Naive B cell (primary cell): ENCODE measurements at regions not wholly inside any gene's neighbourhood (a gene's known extent, or its start where the extent isn't known, plus 50 kb on each side); places are given as distances from the start of the nearest gene placed in this dataset.

Experiments used
- ATAC-seq, 2 donors: fragments of 150-1000 bp; cut with Tn5 transposase; 2 replicates each; pipeline ENCODE4 v1.10.0; 2021; ENCODE audit warnings: low read depth in 2 of 2, mild to moderate bottlenecking in 2 of 2, moderate library complexity in 2 of 2
- DNase-seq: peaks from one replicate; pipeline ENCODE4 v3.0.0; 2022
- H3K27ac Mint-ChIP-seq, 6 donors: one replicate each; pipeline ENCODE4 v1.8.0; 2020 to 2022; ENCODE audit warnings: mild to moderate bottlenecking in 6 of 6, mixed read lengths in 6 of 6, moderate library complexity in 5 of 6, inconsistent platforms in 2 of 6
- H3K27me3 Mint-ChIP-seq, 3 donors: one replicate each; pipeline ENCODE4 v1.8.0; 2021 to 2022; ENCODE audit warnings: mixed read lengths in 3 of 3, mild to moderate bottlenecking in 1 of 3
- H3K36me3 Mint-ChIP-seq, 2 donors: one replicate each; pipeline ENCODE4 v1.8.0; 2020 to 2022; ENCODE audit warnings: mixed read lengths in 2 of 2, inconsistent platforms in 1 of 2, mild to moderate bottlenecking in 1 of 2
- H3K4me1 Mint-ChIP-seq, 3 donors: one replicate each; pipeline ENCODE4 v1.8.0; 2020 to 2022; ENCODE audit warnings: mixed read lengths in 3 of 3, inconsistent platforms in 1 of 3, mild to moderate bottlenecking in 1 of 3, moderate library complexity in 1 of 3
- H3K4me3 Mint-ChIP-seq, 8 donors: one replicate each; pipeline ENCODE4 v1.8.0; 2020 to 2022; ENCODE audit warnings: mild to moderate bottlenecking in 8 of 8, mixed read lengths in 8 of 8, moderate library complexity in 8 of 8, inconsistent platforms in 2 of 8
- H3K9me3 Mint-ChIP-seq, 7 donors: one replicate each; pipeline ENCODE4 v1.8.0; 2020 to 2022; ENCODE audit warnings: mixed read lengths in 7 of 7, mild to moderate bottlenecking in 5 of 7, inconsistent platforms in 2 of 7, moderate library complexity in 1 of 7

DNA sequence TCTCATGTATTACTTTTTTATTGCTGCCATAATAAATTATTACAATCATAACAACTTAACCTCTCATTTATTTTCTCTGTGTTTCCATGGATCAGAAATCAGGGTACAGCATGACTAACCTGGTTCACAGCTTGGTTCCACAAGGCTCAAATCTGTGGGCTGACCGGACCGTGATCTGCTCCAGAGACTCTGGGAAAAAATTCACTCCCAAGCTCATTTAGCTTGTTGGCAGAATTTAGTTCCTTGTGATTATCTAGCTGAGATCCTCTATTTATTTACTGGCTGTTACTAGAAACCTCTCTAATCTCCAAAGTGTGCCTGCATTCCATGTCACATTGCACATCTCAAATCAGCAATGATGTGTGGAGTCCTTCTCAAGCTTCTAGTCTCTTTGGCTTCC is 386.6 kb downstream of the DIPK2A start:
- Mint-ChIP-seq H3K4me3 (no peak overlapping the region), H3K9me3 (peaks cover 0 to 8% (median 1%) of the 10 kb centered on the region in 7 donors), H3K27ac (no peak overlapping the region)

DNA sequence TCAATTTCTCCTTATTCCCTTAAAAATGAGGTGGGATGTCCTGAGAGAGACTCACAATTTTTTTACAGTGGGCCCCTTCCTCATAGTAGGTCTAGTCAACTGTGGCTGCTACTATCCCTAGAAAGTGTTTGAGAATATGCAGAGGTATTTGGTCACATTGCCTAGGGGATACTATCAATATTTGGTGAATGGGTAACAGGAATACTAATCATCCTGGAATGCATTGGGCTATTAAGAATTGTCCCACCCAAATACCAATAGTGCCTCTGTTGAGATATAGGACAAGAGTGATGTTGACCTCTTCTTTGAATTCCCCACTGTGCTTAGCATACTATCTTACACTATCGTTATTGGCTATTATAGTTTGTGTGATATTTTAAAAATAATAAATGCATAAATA is 389.4 kb downstream of the DIPK2A start:
- Mint-ChIP-seq H3K4me1 (no peaks in the 10 kb centered on the region), H3K9me3 (peaks cover 2 to 12% (median 5%) of the 10 kb centered on the region in 7 donors), H3K27me3 (peaks cover 0 to 7% (median 0%) of the 10 kb centered on the region in 3 donors), H3K4me3 (no peak overlapping the region), H3K36me3 (no peaks in the 10 kb centered on the region), H3K27ac (no peak overlapping the region)
- ATAC-seq, result no peak
- no peak for DNase-seq

More for the DNA sequence above, 386.6 kb downstream of the DIPK2A start:
- ATAC-seq (no peak), DNase-seq (no peak)
- no peaks in the 10 kb centered on the region for H3K36me3 Mint-ChIP-seq
- no peaks in the 10 kb centered on the region for H3K4me1 Mint-ChIP-seq
- H3K27me3 Mint-ChIP-seq, result peaks cover 0 to 6% (median 0%) of the 10 kb centered on the region in 3 donors

DNA sequence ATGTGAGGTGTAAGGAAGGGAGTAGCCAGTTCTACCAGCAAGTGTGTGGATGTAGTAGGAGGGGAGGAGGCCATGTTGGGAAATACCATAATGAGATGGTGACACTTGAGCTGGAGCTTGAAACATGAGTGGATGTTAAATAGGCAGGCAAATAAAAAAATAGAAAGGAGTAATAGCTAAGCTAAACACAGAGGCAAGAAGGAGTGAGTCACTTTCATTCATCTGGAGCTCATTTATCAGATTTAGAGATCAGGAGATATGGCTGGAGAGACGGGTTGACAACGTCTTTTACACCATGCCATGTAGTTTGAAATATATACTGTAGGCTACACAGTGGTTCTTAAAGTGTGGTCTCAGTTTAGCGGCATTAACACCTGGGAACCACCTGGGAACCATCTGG is 390.5 kb downstream of the DIPK2A start:
- no peak for ATAC-seq
- peaks cover 7 to 16% (median 10%) of the 10 kb centered on the region in 7 donors for H3K9me3 Mint-ChIP-seq
- peaks cover 0 to 12% (median 0%) of the 10 kb centered on the region in 3 donors for H3K27me3 Mint-ChIP-seq
- H3K27ac Mint-ChIP-seq, result peak overlapping the region in 1 of 6 donors; percentile 1
- no peak overlapping the region for H3K4me3 Mint-ChIP-seq
- H3K36me3 Mint-ChIP-seq, result no peaks in the 10 kb centered on the region
- no peak for DNase-seq
- H3K4me1 Mint-ChIP-seq, result no peaks in the 10 kb centered on the region

DNA sequence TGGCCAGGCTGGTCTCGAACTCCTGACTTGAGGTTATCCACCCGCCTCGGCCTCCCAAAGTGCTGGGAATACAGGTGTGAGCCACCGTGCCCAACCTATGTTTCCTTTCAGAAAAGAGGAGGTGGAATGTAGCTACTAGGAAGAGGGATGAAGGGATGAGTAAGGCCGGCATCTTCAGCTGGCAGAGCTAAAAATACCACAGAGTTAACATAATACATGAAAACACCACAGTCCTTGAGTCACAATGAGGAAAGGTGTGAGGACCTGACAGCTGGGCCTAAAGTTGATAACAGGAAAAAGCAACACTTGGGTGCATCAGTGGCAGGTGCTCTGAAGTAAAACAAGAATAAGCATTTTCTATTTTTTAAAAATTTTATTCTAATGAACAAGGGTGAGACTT is 392.2 kb downstream of the DIPK2A start:
- Mint-ChIP-seq H3K4me3 (no peak overlapping the region), H3K36me3 (peaks cover 0 to 8% of the 10 kb centered on the region in 2 donors), H3K9me3 (peaks cover 12 to 29% (median 16%) of the 10 kb centered on the region in 7 donors), H3K27ac (no peak overlapping the region), H3K27me3 (peaks cover 0 to 12% (median 0%) of the 10 kb centered on the region in 3 donors), H3K4me1 (no peaks in the 10 kb centered on the region)
- ATAC-seq (no peak), DNase-seq (no peak)

DNA sequence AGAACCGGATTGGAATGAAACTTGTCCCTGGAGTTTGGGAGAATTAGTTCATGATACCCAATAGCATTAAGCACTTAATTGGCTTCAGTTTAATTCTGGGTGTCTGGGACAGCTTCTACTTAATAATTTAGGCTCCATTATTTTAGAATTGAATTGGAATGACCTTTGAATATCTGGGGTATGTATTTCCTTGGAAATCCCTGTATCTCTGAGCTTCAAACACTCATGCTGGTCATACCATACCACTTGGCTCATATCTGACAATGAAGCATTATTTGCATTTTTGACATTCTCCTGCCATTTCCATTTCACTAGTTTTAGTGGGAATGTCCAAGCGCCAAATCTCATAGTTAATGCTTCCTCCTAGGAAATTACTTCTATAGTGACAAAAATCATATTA is 393.1 kb downstream of the DIPK2A start:
- Mint-ChIP-seq H3K9me3 (peaks cover 12 to 37% (median 21%) of the 10 kb centered on the region in 7 donors), H3K27me3 (peaks cover 0 to 12% (median 0%) of the 10 kb centered on the region in 3 donors), H3K4me3 (no peak overlapping the region), H3K36me3 (peaks cover 0 to 8% of the 10 kb centered on the region in 2 donors), H3K27ac (no peak overlapping the region), H3K4me1 (no peaks in the 10 kb centered on the region)
- ATAC-seq (no peak), DNase-seq (no peak)

DNA sequence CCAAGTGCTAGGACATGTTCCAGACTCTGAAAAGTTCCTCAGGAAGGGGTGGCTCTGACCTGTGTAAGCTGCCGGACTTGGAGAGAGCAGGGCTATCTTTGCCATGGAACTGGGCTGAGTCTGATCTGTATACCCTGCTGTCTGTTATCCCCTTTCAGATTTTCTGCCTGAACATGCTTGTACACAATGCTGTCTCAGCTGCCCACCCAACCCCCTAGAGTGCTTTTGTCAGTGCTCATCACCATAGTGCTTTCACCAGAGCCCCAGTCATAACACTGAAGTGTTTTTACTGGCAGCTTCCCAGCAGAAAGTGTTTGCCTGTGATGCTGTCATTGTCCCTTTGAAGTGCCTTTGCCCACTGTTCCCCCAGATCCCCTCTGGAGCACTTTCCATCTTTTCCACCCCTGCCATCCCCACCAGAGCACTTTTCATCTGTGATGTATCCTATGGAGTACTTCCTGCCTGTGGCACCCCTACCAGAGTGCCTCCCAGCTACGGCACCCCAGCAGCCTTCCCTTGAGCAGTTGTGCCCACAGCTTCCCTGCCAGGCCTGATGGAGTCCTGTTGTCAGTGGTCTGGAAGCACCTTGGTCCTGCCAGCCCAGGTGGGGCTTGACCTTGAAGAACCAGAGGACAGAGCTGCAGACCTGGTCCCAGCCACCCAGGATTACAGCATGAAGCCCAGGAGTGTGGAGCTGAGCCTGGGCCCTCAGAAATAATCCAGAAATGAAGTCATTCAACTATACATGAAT is 397.7 kb downstream of the DIPK2A start:
- Mint-ChIP-seq H3K27ac (no peak overlapping the region), H3K4me1 (no peaks in the 10 kb centered on the region), H3K9me3 (peaks cover 18 to 42% (median 27%) of the 10 kb centered on the region in 7 donors), H3K27me3 (peaks cover 0 to 6% (median 0%) of the 10 kb centered on the region in 3 donors), H3K4me3 (no peak overlapping the region), H3K36me3 (peaks cover 0 to 8% of the 10 kb centered on the region in 2 donors)
- DNase-seq, result no peak
- no peak for ATAC-seq

DNA sequence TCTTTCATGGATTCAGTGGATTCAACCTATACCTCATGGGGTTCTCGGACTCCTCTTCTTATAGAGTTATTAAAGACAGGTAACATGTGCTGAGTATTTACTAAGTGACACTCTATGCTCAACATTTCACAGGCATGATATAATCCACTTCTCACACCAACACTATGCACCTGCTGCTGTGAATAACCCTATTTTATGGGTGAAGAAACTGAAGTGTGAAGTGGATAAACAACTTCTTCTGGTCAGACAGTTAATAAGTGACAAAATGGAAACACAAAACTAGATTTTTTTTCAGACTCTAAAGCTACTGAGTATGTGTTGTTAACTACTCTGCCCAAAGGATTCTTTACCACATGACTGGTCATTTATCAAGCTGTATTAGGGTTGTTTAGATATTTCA is 403.5 kb downstream of the DIPK2A start:
- Mint-ChIP-seq H3K27me3 (no peaks in the 10 kb centered on the region), H3K4me1 (no peaks in the 10 kb centered on the region), H3K36me3 (no peaks in the 10 kb centered on the region), H3K9me3 (peaks cover 5 to 12% (median 7%) of the 10 kb centered on the region in 7 donors), H3K27ac (no peak overlapping the region), H3K4me3 (no peak overlapping the region)
- ATAC-seq, result no peak
- DNase-seq, result no peak

DNA sequence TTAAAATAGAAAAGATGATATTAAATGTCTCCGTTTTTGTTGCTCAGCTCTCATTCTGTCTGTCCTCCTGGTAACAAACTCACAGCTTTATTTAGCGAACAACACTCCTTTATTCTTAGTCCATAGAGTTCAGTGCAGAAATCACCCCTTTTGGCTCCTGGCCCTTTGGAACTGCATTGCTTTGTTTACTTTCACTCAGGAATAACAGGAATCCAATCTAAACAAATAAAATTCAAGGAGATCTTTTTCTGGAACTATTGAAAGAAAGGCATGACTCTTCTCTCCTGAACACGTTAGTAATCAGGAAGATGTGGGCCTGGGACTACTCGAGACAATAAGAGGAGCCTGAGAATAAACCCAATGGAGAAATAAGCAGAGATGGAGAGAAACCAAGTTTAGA is 409.2 kb downstream of the DIPK2A start:
- H3K9me3 Mint-ChIP-seq, result peaks cover 0 to 2% (median 0%) of the 10 kb centered on the region in 7 donors
- no peak for DNase-seq
- no peak for ATAC-seq
- H3K27ac Mint-ChIP-seq, result no peak overlapping the region
- no peak overlapping the region for H3K4me3 Mint-ChIP-seq
- no peaks in the 10 kb centered on the region for H3K36me3 Mint-ChIP-seq
- no peaks in the 10 kb centered on the region for H3K27me3 Mint-ChIP-seq
- no peaks in the 10 kb centered on the region for H3K4me1 Mint-ChIP-seq

DNA sequence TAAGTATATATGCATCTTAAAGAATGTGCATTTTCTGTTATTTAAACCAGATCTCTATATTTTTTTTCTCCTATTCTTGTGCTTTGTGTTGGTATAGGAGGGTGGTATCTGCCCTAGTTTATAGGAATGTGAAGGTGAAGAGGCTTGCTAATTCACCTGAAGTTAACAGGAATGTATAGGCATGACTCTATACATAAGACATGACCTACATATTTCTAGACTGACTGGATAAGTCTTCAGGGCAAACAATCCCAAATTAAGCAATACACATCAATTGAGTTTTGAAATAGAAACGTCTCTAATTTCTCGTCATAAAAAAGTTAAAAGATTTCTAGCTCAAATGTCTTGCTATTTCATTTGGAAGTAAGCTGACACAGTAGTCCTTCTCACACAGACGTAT is 410.0 kb downstream of the DIPK2A start:
- Mint-ChIP-seq H3K27me3 (no peaks in the 10 kb centered on the region), H3K27ac (no peak overlapping the region), H3K4me1 (no peaks in the 10 kb centered on the region), H3K4me3 (no peak overlapping the region), H3K9me3 (peaks cover 0 to 2% (median 0%) of the 10 kb centered on the region in 7 donors), H3K36me3 (no peaks in the 10 kb centered on the region)
- ATAC-seq (no peak), DNase-seq (no peak)

DNA sequence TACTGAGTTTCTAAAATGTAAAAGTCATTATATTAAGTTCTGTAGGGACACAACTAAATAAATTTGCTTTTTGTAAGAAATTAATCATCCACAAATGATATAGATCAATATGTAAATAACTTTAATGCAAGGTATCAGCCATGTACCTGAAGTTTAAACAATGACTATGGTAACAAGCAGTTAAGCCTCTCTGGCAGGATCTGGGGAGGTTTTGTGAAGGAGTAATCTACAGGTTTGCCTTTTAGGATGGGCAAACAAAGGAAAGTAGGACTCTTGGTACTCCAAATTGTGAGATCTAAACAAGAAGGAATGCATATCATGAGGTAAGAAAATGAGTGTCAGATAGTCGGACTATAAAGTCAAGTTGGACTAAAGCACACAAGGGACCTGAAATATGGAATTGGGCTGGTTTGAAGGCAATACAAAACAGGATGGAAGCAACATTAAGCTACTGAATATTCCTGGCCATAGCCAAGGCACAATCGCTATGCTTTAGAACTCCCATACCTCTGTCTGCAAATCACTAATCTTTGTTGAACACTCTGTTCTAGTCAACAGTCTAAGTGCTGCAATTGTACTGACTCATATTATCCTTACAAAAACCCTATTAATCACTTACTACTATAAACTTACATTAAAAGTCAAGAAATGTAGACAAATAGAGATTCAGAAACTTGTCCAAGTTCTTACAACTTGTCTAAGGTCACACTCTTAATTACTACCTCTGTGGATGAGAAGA is 412.8 kb downstream of the DIPK2A start:
- Mint-ChIP-seq H3K4me3 (no peak overlapping the region), H3K9me3 (peaks cover 0 to 1% (median 0%) of the 10 kb centered on the region in 7 donors), H3K36me3 (no peaks in the 10 kb centered on the region), H3K4me1 (no peaks in the 10 kb centered on the region), H3K27ac (no peak overlapping the region), H3K27me3 (no peaks in the 10 kb centered on the region)
- ATAC-seq (no peak), DNase-seq (no peak)

DNA sequence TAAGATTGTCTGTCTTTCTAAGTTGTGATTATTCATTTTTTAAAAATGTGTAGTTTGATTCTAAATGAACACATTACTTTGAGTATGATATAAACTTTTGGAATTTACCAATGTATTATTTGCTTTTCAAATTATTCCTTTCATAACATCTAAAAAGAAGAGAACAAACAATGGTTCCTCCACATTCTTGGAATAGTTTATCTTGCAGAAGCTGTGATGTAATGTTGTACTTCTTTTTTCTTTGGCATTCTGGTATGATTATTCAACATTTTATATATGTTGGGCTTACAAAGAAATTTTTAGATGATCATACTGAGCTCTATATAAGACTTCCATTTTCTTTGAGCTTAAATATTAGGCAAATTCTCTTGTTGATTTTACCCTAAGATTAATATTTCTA is 419.2 kb downstream of the DIPK2A start:
- no peak for ATAC-seq
- Mint-ChIP-seq H3K9me3 (peaks cover 0 to 2% (median 0%) of the 10 kb centered on the region in 7 donors), H3K27ac (no peak overlapping the region), H3K36me3 (no peaks in the 10 kb centered on the region), H3K27me3 (no peaks in the 10 kb centered on the region), H3K4me1 (no peaks in the 10 kb centered on the region), H3K4me3 (no peak overlapping the region)
- no peak for DNase-seq

DNA sequence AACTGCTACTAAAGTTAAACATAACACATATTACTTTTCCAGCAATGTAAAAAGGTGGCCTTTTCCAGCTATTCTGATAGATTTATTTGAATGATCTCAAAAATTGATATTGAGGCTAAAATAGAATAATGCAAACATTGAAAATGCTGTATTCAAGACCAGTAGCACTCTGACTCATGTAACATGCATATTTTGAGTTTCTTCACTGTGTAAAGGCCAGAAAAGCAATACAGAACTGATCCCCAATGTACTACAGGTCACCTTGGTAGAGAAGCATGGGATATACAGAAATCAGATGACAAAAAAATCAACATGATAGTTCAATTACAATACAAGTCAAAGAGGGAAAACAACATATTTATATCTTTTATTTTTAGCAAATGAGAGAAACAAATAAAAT is 419.6 kb downstream of the DIPK2A start:
- no peak overlapping the region for H3K4me3 Mint-ChIP-seq

DNA sequence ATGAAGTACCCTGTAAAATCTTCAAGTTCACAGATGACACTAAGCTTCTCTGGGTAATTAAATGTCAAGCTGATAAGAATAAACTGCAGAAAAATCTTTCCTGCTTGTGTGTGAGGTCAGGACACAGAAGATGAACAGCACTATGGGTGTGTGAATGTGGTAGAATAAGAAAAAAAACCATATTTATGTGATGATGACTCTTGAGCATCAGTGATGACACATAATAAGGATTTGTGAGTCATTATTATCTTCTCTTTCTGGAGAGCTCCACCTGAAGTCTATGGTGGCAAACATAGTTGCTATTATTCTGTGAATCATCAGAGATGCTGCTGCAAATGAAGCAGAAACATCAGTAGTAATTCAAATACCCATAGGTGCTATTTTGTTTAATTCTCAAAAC is 422.4 kb downstream of the DIPK2A start:
- H3K4me1 Mint-ChIP-seq, result no peaks in the 10 kb centered on the region
- peaks cover 2 to 14% (median 10%) of the 10 kb centered on the region in 7 donors for H3K9me3 Mint-ChIP-seq
- H3K27ac Mint-ChIP-seq, result no peak overlapping the region
- no peaks in the 10 kb centered on the region for H3K36me3 Mint-ChIP-seq
- ATAC-seq (no peak), DNase-seq (no peak)
- H3K27me3 Mint-ChIP-seq, result no peaks in the 10 kb centered on the region
- H3K4me3 Mint-ChIP-seq, result no peak overlapping the region

More for the DNA sequence above, 419.6 kb downstream of the DIPK2A start:
- ATAC-seq (no peak), DNase-seq (no peak)
- Mint-ChIP-seq H3K4me1 (no peaks in the 10 kb centered on the region), H3K36me3 (no peaks in the 10 kb centered on the region), H3K9me3 (peaks cover 0 to 2% (median 0%) of the 10 kb centered on the region in 7 donors), H3K27me3 (no peaks in the 10 kb centered on the region), H3K27ac (no peak overlapping the region)

DNA sequence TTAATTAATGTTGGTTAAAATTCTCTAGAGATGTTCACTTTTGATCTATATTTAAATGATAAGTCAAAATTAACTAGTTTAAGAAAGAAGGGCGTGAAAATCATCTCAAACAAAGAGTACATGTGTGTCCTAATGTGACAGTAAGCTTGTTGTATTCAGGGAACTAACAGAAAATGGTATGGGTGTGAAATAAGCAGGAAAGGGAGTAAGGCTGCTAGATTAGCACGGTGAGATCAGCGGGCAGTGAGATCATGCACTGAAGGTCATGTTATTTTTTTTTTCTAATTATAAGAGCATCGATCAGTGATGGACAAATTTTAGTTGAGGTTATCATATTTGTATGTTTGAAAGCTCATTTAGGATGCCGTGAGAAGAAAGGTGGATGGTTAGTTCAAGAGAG is 430.8 kb downstream of the DIPK2A start:
- Mint-ChIP-seq H3K27me3 (no peaks in the 10 kb centered on the region), H3K27ac (no peak overlapping the region), H3K9me3 (peaks cover 0 to 31% (median 19%) of the 10 kb centered on the region in 7 donors), H3K36me3 (no peaks in the 10 kb centered on the region), H3K4me3 (no peak overlapping the region), H3K4me1 (no peaks in the 10 kb centered on the region)
- DNase-seq (no peak), ATAC-seq (no peak)
